ENCODE measurements at regions not wholly inside any gene's neighbourhood (a gene's known extent, or its start where the extent isn't known, plus 50 kb on each side); places are given as distances from the start of the nearest gene placed in this dataset.

DNA sequence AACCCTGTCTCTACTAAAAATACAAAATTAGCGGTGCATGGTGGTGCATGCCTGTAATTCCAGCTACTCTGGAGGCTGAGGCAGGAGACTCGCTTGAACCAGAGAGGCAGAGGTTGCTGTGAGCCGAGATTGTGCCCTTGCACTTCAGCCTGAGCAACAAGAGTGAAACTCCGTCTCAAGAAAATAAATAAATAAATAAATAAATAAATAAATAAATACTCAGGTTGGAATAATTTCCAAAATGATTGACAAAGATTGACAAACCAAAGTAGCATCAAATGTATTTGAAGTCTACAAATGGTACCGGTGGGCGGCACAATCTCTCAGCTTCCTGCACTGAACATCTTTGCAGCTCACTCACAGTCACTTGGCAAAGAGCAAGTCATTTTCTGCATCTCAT is 144.1 kb upstream of the NRSN1 start:
- TF ChIP-seq OSR2 (tag by site-specific recombination; IDR thresholded peaks at IDR 0.05) (no peak), ZNF274 (IDR thresholded peaks at IDR 0.05; ENCODE audit: low read length) (no peak), ZNF274 (tag by site-specific recombination; IDR thresholded peaks at IDR 0.05; ENCODE audit: borderline replicate concordance) (no peak), ZFP41 (tag by site-specific recombination; IDR thresholded peaks at IDR 0.05; ENCODE audit: borderline replicate concordance) (no peak), ZBTB21 (tag by site-specific recombination; IDR thresholded peaks at IDR 0.05) (no peak), ZNF140 (tag by site-specific recombination; IDR thresholded peaks at IDR 0.05) (peak; percentile 33; the same call in 1 of the 2 replicates)
- TF ChIP-seq, protein P1, sequence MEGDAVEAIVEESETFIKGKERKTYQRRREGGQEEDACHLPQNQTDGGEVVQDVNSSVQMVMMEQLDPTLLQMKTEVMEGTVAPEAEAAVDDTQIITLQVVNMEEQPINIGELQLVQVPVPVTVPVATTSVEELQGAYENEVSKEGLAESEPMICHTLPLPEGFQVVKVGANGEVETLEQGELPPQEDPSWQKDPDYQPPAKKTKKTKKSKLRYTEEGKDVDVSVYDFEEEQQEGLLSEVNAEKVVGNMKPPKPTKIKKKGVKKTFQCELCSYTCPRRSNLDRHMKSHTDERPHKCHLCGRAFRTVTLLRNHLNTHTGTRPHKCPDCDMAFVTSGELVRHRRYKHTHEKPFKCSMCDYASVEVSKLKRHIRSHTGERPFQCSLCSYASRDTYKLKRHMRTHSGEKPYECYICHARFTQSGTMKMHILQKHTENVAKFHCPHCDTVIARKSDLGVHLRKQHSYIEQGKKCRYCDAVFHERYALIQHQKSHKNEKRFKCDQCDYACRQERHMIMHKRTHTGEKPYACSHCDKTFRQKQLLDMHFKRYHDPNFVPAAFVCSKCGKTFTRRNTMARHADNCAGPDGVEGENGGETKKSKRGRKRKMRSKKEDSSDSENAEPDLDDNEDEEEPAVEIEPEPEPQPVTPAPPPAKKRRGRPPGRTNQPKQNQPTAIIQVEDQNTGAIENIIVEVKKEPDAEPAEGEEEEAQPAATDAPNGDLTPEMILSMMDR (tag by site-specific recombination; IDR thresholded peaks at IDR 0.05) = no peak
- TF ChIP-seq, protein P2, sequence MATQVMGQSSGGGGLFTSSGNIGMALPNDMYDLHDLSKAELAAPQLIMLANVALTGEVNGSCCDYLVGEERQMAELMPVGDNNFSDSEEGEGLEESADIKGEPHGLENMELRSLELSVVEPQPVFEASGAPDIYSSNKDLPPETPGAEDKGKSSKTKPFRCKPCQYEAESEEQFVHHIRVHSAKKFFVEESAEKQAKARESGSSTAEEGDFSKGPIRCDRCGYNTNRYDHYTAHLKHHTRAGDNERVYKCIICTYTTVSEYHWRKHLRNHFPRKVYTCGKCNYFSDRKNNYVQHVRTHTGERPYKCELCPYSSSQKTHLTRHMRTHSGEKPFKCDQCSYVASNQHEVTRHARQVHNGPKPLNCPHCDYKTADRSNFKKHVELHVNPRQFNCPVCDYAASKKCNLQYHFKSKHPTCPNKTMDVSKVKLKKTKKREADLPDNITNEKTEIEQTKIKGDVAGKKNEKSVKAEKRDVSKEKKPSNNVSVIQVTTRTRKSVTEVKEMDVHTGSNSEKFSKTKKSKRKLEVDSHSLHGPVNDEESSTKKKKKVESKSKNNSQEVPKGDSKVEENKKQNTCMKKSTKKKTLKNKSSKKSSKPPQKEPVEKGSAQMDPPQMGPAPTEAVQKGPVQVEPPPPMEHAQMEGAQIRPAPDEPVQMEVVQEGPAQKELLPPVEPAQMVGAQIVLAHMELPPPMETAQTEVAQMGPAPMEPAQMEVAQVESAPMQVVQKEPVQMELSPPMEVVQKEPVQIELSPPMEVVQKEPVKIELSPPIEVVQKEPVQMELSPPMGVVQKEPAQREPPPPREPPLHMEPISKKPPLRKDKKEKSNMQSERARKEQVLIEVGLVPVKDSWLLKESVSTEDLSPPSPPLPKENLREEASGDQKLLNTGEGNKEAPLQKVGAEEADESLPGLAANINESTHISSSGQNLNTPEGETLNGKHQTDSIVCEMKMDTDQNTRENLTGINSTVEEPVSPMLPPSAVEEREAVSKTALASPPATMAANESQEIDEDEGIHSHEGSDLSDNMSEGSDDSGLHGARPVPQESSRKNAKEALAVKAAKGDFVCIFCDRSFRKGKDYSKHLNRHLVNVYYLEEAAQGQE (tag by site-specific recombination; IDR thresholded peaks at IDR 0.05) = 0 out of 2 replicates have a peak, but pooled peaks have one; percentile 17
- TF ChIP-seq, protein P3, sequence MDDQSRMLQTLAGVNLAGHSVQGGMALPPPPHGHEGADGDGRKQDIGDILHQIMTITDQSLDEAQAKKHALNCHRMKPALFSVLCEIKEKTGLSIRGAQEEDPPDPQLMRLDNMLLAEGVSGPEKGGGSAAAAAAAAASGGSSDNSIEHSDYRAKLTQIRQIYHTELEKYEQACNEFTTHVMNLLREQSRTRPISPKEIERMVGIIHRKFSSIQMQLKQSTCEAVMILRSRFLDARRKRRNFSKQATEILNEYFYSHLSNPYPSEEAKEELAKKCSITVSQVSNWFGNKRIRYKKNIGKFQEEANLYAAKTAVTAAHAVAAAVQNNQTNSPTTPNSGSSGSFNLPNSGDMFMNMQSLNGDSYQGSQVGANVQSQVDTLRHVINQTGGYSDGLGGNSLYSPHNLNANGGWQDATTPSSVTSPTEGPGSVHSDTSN (CRISPR knock-in tag; IDR thresholded peaks at IDR 0.05) = no peak
